ENCODE measurements at regions not wholly inside any gene's neighbourhood (a gene's known extent, or its start where the extent isn't known, plus 50 kb on each side); places are given as distances from the start of the nearest gene placed in this dataset.

- Histone ChIP-seq H3K14ac (ENCODE audit: insufficient read depth, low read length) (no peak overlapping the region), H2AFZ (ENCODE audit: low read length) (no peak overlapping the region), H3K9ac (ENCODE audit: extremely low read depth, insufficient read length, low read length) (no peak overlapping the region), H3T11ph (ENCODE audit: low read length) (no peak overlapping the region), H3K23me2 (ENCODE audit: insufficient read length, low read depth, low read length, poor library complexity, severe bottlenecking) (no peaks in the 10 kb centered on the region), H4K91ac (ENCODE audit: insufficient read length, low read depth, low read length) (no peak overlapping the region), H2BK20ac (ENCODE audit: low read depth, low read length, poor library complexity, severe bottlenecking) (no peak overlapping the region), H3K4ac (ENCODE audit: low read depth, low read length) (no peak overlapping the region), H3K23ac (ENCODE audit: insufficient read length, low read depth, low read length) (no peak overlapping the region), H3K4me2 (ENCODE audit: insufficient read depth, insufficient read length, low read length) (no peak overlapping the region), H4K5ac (ENCODE audit: insufficient read length, low read depth, low read length) (no peak overlapping the region), H3K9me3 (ENCODE audit: control insufficient read depth, low read depth, low read length) (no peaks in the 10 kb centered on the region), H2AK5ac (ENCODE audit: insufficient read length, low read length) (no peak overlapping the region), H3K79me2 (ENCODE audit: insufficient read depth, low read length) (no peaks in the 10 kb centered on the region), H2BK120ac (ENCODE audit: low read depth, low read length, poor library complexity, severe bottlenecking) (no peak overlapping the region), H2BK5ac (ENCODE audit: insufficient read length, low read length) (no peak overlapping the region), H3K56ac (ENCODE audit: insufficient read length, low read depth, low read length) (no peak overlapping the region), H4K20me1 (ENCODE audit: control insufficient read depth, insufficient read depth, insufficient read length) (peaks cover 2% of the 10 kb centered on the region), H3K18ac (ENCODE audit: insufficient read length, low read depth, low read length) (no peak overlapping the region), H3K79me1 (ENCODE audit: insufficient read depth, low read depth, low read length, poor library complexity, severe bottlenecking) (no peaks in the 10 kb centered on the region), H4K8ac (replicated peaks; ENCODE audit: insufficient read length, low read depth, low read length) (no peak overlapping the region), H2BK15ac (ENCODE audit: low read depth, low read length) (no peak overlapping the region), H2BK12ac (ENCODE audit: insufficient read length, low read depth, low read length) (no peak overlapping the region), H3K27me3 (ENCODE audit: insufficient read depth, low read length) (no peaks in the 10 kb centered on the region), H3K27ac (ENCODE audit: insufficient read length, low read depth, low read length) (no peak overlapping the region), H3K4me1 (ENCODE audit: insufficient read depth, low read length) (no peaks in the 10 kb centered on the region)
- Mint-ChIP-seq H3K36me3 (ENCODE audit: insufficient read depth in 1 of 3, low read depth in 3 of 3) (peaks cover 23 to 40% (median 26%) of the 10 kb centered on the region in 3 experiments), H3K4me3 (no peak overlapping the region), H3K4me1 (peaks cover 17 to 26% of the 10 kb centered on the region in 2 experiments), H3K27ac (no peak overlapping the region), H3K27me3 (ENCODE audit: low read depth) (peaks cover 5% of the 10 kb centered on the region), H3K9me3 (peaks cover 27 to 29% of the 10 kb centered on the region in 2 experiments)
- no peak for DNase-seq
- WGBS (ENCODE audit: extremely low coverage, insufficient read length, low lambda C conversion rate): no CpG with 5 or more reads among the region's 7 CpGs
- no peak for TF ChIP-seq CTCF (conservative IDR thresholded peaks at IDR 0.05)
These were observed 334.1 kb downstream of the SHANK2 start for GRCh38 chr11:70918242-70918641.
